ENCODE measurements at regions not wholly inside any gene's neighbourhood (a gene's known extent, or its start where the extent isn't known, plus 50 kb on each side); places are given as distances from the start of the nearest gene placed in this dataset.

GRCh38 chr2:134029418-134029817, 224.5 kb upstream of the MGAT5 start:
- H3K4me3 ChIP-seq (ENCODE audit: low read depth, low read length, poor library complexity, severe bottlenecking), result no peak overlapping the region
- no peaks in the 10 kb centered on the region for H3K4me1 ChIP-seq (ENCODE audit: insufficient read depth, low read length, severe bottlenecking)
- no peaks in the 10 kb centered on the region for H3K36me3 ChIP-seq (ENCODE audit: insufficient read depth, low read length)
- H3K27ac ChIP-seq (ENCODE audit: low read depth, low read length, poor library complexity, severe bottlenecking), result no peak overlapping the region
- H3F3A ChIP-seq (ENCODE audit: insufficient read depth, low read length), result no peaks in the 10 kb centered on the region
- H3K9me3 ChIP-seq (ENCODE audit: low read length), result no peaks in the 10 kb centered on the region
- H3K4me2 ChIP-seq (ENCODE audit: low read length), result no peak overlapping the region
- H3K27me3 ChIP-seq (ENCODE audit: insufficient read depth, low read length), result no peaks in the 10 kb centered on the region
- H4K20me1 ChIP-seq (ENCODE audit: insufficient read depth, low read length), result no peaks in the 10 kb centered on the region
- no peaks in the 10 kb centered on the region for H3K79me2 ChIP-seq (ENCODE audit: insufficient read depth, low read length)
- H3K9me2 ChIP-seq (ENCODE audit: low read depth, low read length), result no peaks in the 10 kb centered on the region
- TF ChIP-seq, protein P1, sequence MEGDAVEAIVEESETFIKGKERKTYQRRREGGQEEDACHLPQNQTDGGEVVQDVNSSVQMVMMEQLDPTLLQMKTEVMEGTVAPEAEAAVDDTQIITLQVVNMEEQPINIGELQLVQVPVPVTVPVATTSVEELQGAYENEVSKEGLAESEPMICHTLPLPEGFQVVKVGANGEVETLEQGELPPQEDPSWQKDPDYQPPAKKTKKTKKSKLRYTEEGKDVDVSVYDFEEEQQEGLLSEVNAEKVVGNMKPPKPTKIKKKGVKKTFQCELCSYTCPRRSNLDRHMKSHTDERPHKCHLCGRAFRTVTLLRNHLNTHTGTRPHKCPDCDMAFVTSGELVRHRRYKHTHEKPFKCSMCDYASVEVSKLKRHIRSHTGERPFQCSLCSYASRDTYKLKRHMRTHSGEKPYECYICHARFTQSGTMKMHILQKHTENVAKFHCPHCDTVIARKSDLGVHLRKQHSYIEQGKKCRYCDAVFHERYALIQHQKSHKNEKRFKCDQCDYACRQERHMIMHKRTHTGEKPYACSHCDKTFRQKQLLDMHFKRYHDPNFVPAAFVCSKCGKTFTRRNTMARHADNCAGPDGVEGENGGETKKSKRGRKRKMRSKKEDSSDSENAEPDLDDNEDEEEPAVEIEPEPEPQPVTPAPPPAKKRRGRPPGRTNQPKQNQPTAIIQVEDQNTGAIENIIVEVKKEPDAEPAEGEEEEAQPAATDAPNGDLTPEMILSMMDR (IDR thresholded peaks at IDR 0.05; ENCODE audit: low read length), result no peak
- no peak for TF ChIP-seq EZH2 (IDR thresholded peaks at IDR 0.05; ENCODE audit: borderline replicate concordance, low read length)
- no peak overlapping the region for H2AFZ ChIP-seq (ENCODE audit: low read length)
- H3K9ac ChIP-seq (ENCODE audit: low read length), result no peak overlapping the region

- Histone ChIP-seq H3K4me3 (ENCODE audit: low read depth, low read length, poor library complexity, severe bottlenecking) (no peak overlapping the region), H3K9me3 (ENCODE audit: low read length) (no peaks in the 10 kb centered on the region), H3K27ac (ENCODE audit: low read depth, low read length, poor library complexity, severe bottlenecking) (no peak overlapping the region), H3K79me2 (ENCODE audit: insufficient read depth, low read length) (no peaks in the 10 kb centered on the region), H3K27me3 (ENCODE audit: insufficient read depth, low read length) (no peaks in the 10 kb centered on the region), H3F3A (ENCODE audit: insufficient read depth, low read length) (no peaks in the 10 kb centered on the region), H3K9ac (ENCODE audit: low read length) (no peak overlapping the region), H2AFZ (ENCODE audit: low read length) (no peak overlapping the region), H3K4me2 (ENCODE audit: low read length) (no peak overlapping the region), H4K20me1 (ENCODE audit: insufficient read depth, low read length) (no peaks in the 10 kb centered on the region), H3K4me1 (ENCODE audit: insufficient read depth, low read length, severe bottlenecking) (no peaks in the 10 kb centered on the region), H3K9me2 (ENCODE audit: low read depth, low read length) (no peaks in the 10 kb centered on the region), H3K36me3 (ENCODE audit: insufficient read depth, low read length) (no peaks in the 10 kb centered on the region)
- TF ChIP-seq, protein P1 (IDR thresholded peaks at IDR 0.05; ENCODE audit: low read length), result no peak
- no peak for TF ChIP-seq EZH2 (IDR thresholded peaks at IDR 0.05; ENCODE audit: borderline replicate concordance, low read length)
Observed at GRCh38 chr2:134031539-134031938, 222.3 kb upstream of the MGAT5 start.

GRCh38 chr2:134035605-134036370, 218.1 kb upstream of the MGAT5 start:
- TF ChIP-seq, protein P1 (IDR thresholded peaks at IDR 0.05; ENCODE audit: low read length), result no peak
- TF ChIP-seq EZH2 (IDR thresholded peaks at IDR 0.05; ENCODE audit: borderline replicate concordance, low read length), result no peak
- H3K4me2 ChIP-seq (ENCODE audit: low read length), result no peak overlapping the region
- no peaks in the 10 kb centered on the region for H4K20me1 ChIP-seq (ENCODE audit: insufficient read depth, low read length)
- H3F3A ChIP-seq (ENCODE audit: insufficient read depth, low read length), result no peaks in the 10 kb centered on the region
- no peaks in the 10 kb centered on the region for H3K79me2 ChIP-seq (ENCODE audit: insufficient read depth, low read length)
- no peaks in the 10 kb centered on the region for H3K4me1 ChIP-seq (ENCODE audit: insufficient read depth, low read length, severe bottlenecking)
- no peak overlapping the region for H3K27ac ChIP-seq (ENCODE audit: low read depth, low read length, poor library complexity, severe bottlenecking)
- no peaks in the 10 kb centered on the region for H3K9me2 ChIP-seq (ENCODE audit: low read depth, low read length)
- no peaks in the 10 kb centered on the region for H3K27me3 ChIP-seq (ENCODE audit: insufficient read depth, low read length)
- H3K9me3 ChIP-seq (ENCODE audit: low read length), result no peaks in the 10 kb centered on the region
- H3K9ac ChIP-seq (ENCODE audit: low read length), result no peak overlapping the region
- no peak overlapping the region for H2AFZ ChIP-seq (ENCODE audit: low read length)
- no peaks in the 10 kb centered on the region for H3K36me3 ChIP-seq (ENCODE audit: insufficient read depth, low read length)
- H3K4me3 ChIP-seq (ENCODE audit: low read depth, low read length, poor library complexity, severe bottlenecking), result no peak overlapping the region
